IMR-90 (cell line): ENCODE measurements at regions not wholly inside any gene's neighbourhood (a gene's known extent, or its start where the extent isn't known, plus 50 kb on each side); places are given as distances from the start of the nearest gene placed in this dataset.

Experiments used
- ATAC-seq: fragments of 200-7000 bp; cut with Tn5 transposase; 2 replicates; pipeline ENCODE4 v1.9.1; 2020; ENCODE audit warnings: low read depth, mild to moderate bottlenecking, moderate library complexity
- BruUV-seq: library from RNA; stranded (reverse); fragments of 400-500 nt; replicated peaks from 2 replicates; lab custom pipeline; 2021; lab: Mats Ljungman, UMichigan
- CTCF ChIA-PET: fragments of 300-600 bp; formaldehyde crosslinking; extraction: SDS; loops from one replicate; lab custom pipeline; 2021; ENCODE audit warnings: antibody characterized with exemption; lab: Yijun Ruan, JAX
- POLR2A ChIA-PET: fragments of 300-600 bp; sonication (Branson Sonifier 250); formaldehyde crosslinking; loops from one replicate; lab custom pipeline; 2022; ENCODE audit warnings: antibody characterized with exemption; ENCODE audit not compliant: unreplicated experiment; lab: Charles Lee
- DNase-seq: peaks from one replicate; pipeline ENCODE4 v3.0.0; 2013
- H2AFZ ChIP-seq: replicated peaks from 2 replicates; pipeline ENCODE3; 2013; ENCODE audit warnings: low read length, mild to moderate bottlenecking; ENCODE audit not compliant: poor library complexity
- H2AK5ac ChIP-seq: 2 replicates; pipeline ENCODE4 v1.6.1; 2013; ENCODE audit warnings: low read depth, low read length, inconsistent platforms
- H2AK9ac ChIP-seq: replicated peaks from 2 replicates; pipeline ENCODE3; 2013; ENCODE audit warnings: mild to moderate bottlenecking, low read depth, low read length, moderate library complexity; ENCODE audit not compliant: poor library complexity
- H2BK120ac ChIP-seq: 2 replicates; pipeline ENCODE4 v1.6.1; 2013; ENCODE audit warnings: low read depth, low read length, inconsistent platforms
- H2BK15ac ChIP-seq: 3 replicates; pipeline ENCODE4 v1.6.1; 2013; ENCODE audit warnings: low read depth, low read length, inconsistent platforms
- H2BK20ac ChIP-seq: 2 replicates; pipeline ENCODE4 v1.6.1; 2013; ENCODE audit warnings: low read depth, mild to moderate bottlenecking, inconsistent platforms, low read length, moderate library complexity
- H2BK5ac ChIP-seq: 2 replicates; pipeline ENCODE4 v1.6.1; 2013; ENCODE audit warnings: mild to moderate bottlenecking, low read depth, low read length, inconsistent platforms; ENCODE audit not compliant: poor library complexity, severe bottlenecking
- H3K14ac ChIP-seq: replicated peaks from 2 replicates; pipeline ENCODE4 v1.6.1; 2013; ENCODE audit warnings: low read depth, low read length, inconsistent platforms
- H3K18ac ChIP-seq: 2 replicates; pipeline ENCODE4 v1.6.1; 2013; ENCODE audit warnings: low read depth, low read length, control low read depth
- H3K23ac ChIP-seq: 2 replicates; pipeline ENCODE4 v1.6.1; 2013; ENCODE audit warnings: low read depth, low read length, inconsistent platforms
- H3K27ac ChIP-seq: 2 replicates; pipeline ENCODE4 v1.5.1; 2013; ENCODE audit warnings: mild to moderate bottlenecking, control low read depth, low read length; ENCODE audit not compliant: insufficient read depth
- H3K27me3 ChIP-seq: 2 replicates; pipeline ENCODE4 v1.6.1; 2013; ENCODE audit warnings: low read length; ENCODE audit not compliant: control insufficient read depth, insufficient read depth
- H3K36me3 ChIP-seq: 2 replicates; pipeline ENCODE4 v1.6.1; 2013; ENCODE audit warnings: low read length, mixed read lengths; ENCODE audit not compliant: control insufficient read depth, insufficient read depth
- H3K4ac ChIP-seq: 2 replicates; pipeline ENCODE4 v1.6.1; 2013; ENCODE audit warnings: low read depth, low read length, inconsistent platforms
- H3K4me1 ChIP-seq: 2 replicates; pipeline ENCODE4 v1.6.1; 2013; ENCODE audit warnings: low read length, mixed read lengths; ENCODE audit not compliant: control insufficient read depth, insufficient read depth
- H3K4me2 ChIP-seq: 2 replicates; pipeline ENCODE4 v1.6.1; 2013; ENCODE audit warnings: low read depth, mild to moderate bottlenecking, control low read depth, low read length, moderate library complexity
- H3K4me3 ChIP-seq: 2 replicates; pipeline ENCODE4 v1.5.1; 2013; ENCODE audit warnings: low read depth, mild to moderate bottlenecking, control low read depth, low read length, moderate library complexity; ENCODE audit not compliant: insufficient read depth
- H3K56ac ChIP-seq: 2 replicates; pipeline ENCODE4 v1.6.1; 2013; ENCODE audit warnings: low read length, inconsistent platforms; ENCODE audit not compliant: insufficient read depth; ENCODE audit errors: extremely low read depth
- H3K79me1 ChIP-seq, 2 experiments: 2 replicates each; pipeline ENCODE4 v1.6.1; 2013; ENCODE audit warnings: low read length in 2 of 2, inconsistent platforms in 1 of 2, low read depth in 1 of 2
- H3K9ac ChIP-seq: 2 replicates; pipeline ENCODE4 v1.6.1; 2013; ENCODE audit warnings: low read depth, low read length, control low read depth
- H3K9me1 ChIP-seq: 2 replicates; pipeline ENCODE4 v1.6.1; 2013; ENCODE audit warnings: low read length, inconsistent platforms; ENCODE audit not compliant: insufficient read depth
- H3K9me3 ChIP-seq: 2 replicates; pipeline ENCODE4 v1.6.1; 2013; ENCODE audit warnings: low read length; ENCODE audit not compliant: control insufficient read depth, insufficient read depth
- H4K20me1 ChIP-seq: 2 replicates; pipeline ENCODE4 v1.6.1; 2013; ENCODE audit warnings: low read length, inconsistent platforms; ENCODE audit not compliant: insufficient read depth
- H4K5ac ChIP-seq: 2 replicates; pipeline ENCODE4 v1.6.1; 2013; ENCODE audit warnings: mild to moderate bottlenecking, low read depth, low read length, control low read depth
- H4K8ac ChIP-seq, 2 experiments: 2 replicates each; pipeline ENCODE4 v1.6.1; 2013; ENCODE audit warnings: low read depth in 2 of 2, low read length in 2 of 2, control low read depth in 1 of 2, inconsistent platforms in 1 of 2
- H4K91ac ChIP-seq: 2 replicates; pipeline ENCODE4 v1.6.1; 2013; ENCODE audit warnings: low read depth, low read length, inconsistent platforms; ENCODE audit not compliant: insufficient read depth
- POLR2A ChIP-seq: IDR thresholded peaks from 2 replicates; pipeline ENCODE4 v1.6.1; 2012; ENCODE audit warnings: mild to moderate bottlenecking, low read depth, low read length
- WGBS, 2 experiments: methylation state at CpG; one replicate each; pipeline versions ENCODE4 v1.1.5 to v1.1.7; 2013; ENCODE audit warnings: missing lambda C conversion rate in 2 of 2; ENCODE audit not compliant: insufficient read length in 1 of 2; ENCODE audit errors: extremely low coverage in 2 of 2; 5-methylcytosine and 5-hydroxymethylcytosine counted together
- dilution Hi-C: fragments of 300-500 bp; cut with HindIII; formaldehyde crosslinking; loops from one replicate; pipeline ENCODE4 v1.14.3; 2018; ENCODE audit warnings: low sequenced_read_pairs; ENCODE audit not compliant: unreplicated experiment
- in situ Hi-C: fragments of 300-500 bp; cut with MboI; formaldehyde crosslinking; loops from 3 replicates; pipeline ENCODE4 v1.14.3; 2019; ENCODE audit warnings: low sequenced_read_pairs, inconsistent platforms, mixed read lengths
- intact Hi-C: fragments of 100-400 bp; cut with micrococcal nuclease; formaldehyde crosslinking; loops from 2 replicates; pipeline ENCODE4 v1.10.0; 2022

- Histone ChIP-seq H3K27me3 (no peaks in the 10 kb centered on the region; the same call in none of the 2 replicates), H3K56ac (no peak overlapping the region), H3K9me1 (no peaks in the 10 kb centered on the region), H4K20me1 (no peaks in the 10 kb centered on the region), H2BK20ac (no peak overlapping the region), H2AK9ac (no peak overlapping the region), H3K79me1 (no peaks in the 10 kb centered on the region), H3K4me2 (no peak overlapping the region), H3K36me3 (no peaks in the 10 kb centered on the region), H3K27ac (no peak overlapping the region), H4K5ac (no peak overlapping the region), H3K18ac (no peak overlapping the region), H2BK15ac (no peak overlapping the region), H3K9ac (no peak overlapping the region), H3K4me3 (no peak overlapping the region), H3K4ac (no peak overlapping the region), H3K9me3 (no peaks in the 10 kb centered on the region), H3K14ac (no peak overlapping the region), H3K4me1 (0 out of 2 replicates have a peak, but pooled peaks cover 2% of the 10 kb centered on the region), H2BK120ac (no peak overlapping the region), H3K23ac (no peak overlapping the region), H4K8ac (no peak overlapping the region), H2AK5ac (no peak overlapping the region), H2AFZ (no peak overlapping the region), H2BK5ac (no peak overlapping the region), H4K91ac (no peak overlapping the region)
- WGBS, 2 experiments, result 80% methylated on average over 2 of the region's 3 CpGs; no CpG with 5 or more reads in 1 of the 2 experiments
- in situ Hi-C loops, result loop anchor here (25.0 kb wide), 1 partner anchor 1480 kb away; no protein-coding TSS in a partner anchor
- no peak for TF ChIP-seq POLR2A
- ATAC-seq (no peak), DNase-seq (no peak)
- ChIA-PET CTCF (interaction anchor here (0.6 kb wide), 1 partner anchor 382 kb away, joined by 4 read pairs; no protein-coding TSS in a partner anchor), POLR2A (no interaction called here)
- BruUV-seq, result no TSS peak
- intact Hi-C loops, result no loop called here
- dilution Hi-C loops, result no loop called here
These were observed 147.6 kb upstream of the CCDC68 start for GRCh38 chr18:55106906-55107305.
